ENCODE measurements at regions not wholly inside any gene's neighbourhood (a gene's known extent, or its start where the extent isn't known, plus 50 kb on each side); places are given as distances from the start of the nearest gene placed in this dataset.

DNA sequence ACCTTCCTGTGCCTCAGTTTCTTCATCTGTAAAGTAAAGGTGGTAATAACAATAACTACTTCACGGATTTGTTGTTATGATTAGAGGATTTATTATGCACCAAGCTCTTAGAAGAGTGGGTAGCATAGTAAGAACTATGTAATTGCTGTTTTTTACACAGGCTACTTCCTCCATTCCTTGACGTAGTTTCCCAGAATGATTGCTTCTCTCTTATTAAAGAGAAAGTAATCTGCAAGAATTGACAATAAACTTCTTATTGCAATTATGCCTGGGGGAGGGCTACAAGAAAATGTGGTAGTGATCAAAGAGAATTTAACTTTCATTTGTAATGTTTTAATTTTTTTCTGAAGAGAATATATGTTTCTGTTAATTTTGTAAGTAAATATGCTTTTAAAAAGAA is 238.7 kb downstream of the GASK1B start:
- TF ChIP-seq POLR2A (IDR thresholded peaks at IDR 0.05; ENCODE audit: low read depth, low read length) (no peak), SPI1 (IDR thresholded peaks at IDR 0.05; ENCODE audit: low read depth, low read length) (no peak)
